HG02938 (cell line): ENCODE measurements at regions not wholly inside any gene's neighbourhood (a gene's known extent, or its start where the extent isn't known, plus 50 kb on each side); places are given as distances from the start of the nearest gene placed in this dataset.

Source experiments
- ATAC-seq: cut with Tn5 transposase; IDR thresholded peaks from one replicate; pipeline ENCODE4 v1.9.1; 2021; ENCODE audit warnings: mild to moderate bottlenecking, moderate library complexity; ENCODE audit not compliant: unreplicated experiment

- ATAC-seq, result no peak
Measured at GRCh38 chr2:217326238-217327022, 466.6 kb upstream of the TNP1 start.

- no peak for ATAC-seq
Measured at GRCh38 chr2:217325816-217326215, 466.0 kb upstream of the TNP1 start.

- no peak for ATAC-seq
Measured at GRCh38 chr2:217325251-217325650, 465.4 kb upstream of the TNP1 start.

GRCh38 chr2:217316743-217317142 is 456.9 kb upstream of the TNP1 start:
- peak; percentile 87 for ATAC-seq

- no peak for ATAC-seq
Measured at GRCh38 chr2:217314021-217314460, 454.2 kb upstream of the TNP1 start.

- ATAC-seq, result no peak
Measured at GRCh38 chr2:217313386-217313785, 453.5 kb upstream of the TNP1 start.

GRCh38 chr2:217309056-217309455 is 449.2 kb upstream of the TNP1 start:
- no peak for ATAC-seq

- ATAC-seq, result no peak
Measured at GRCh38 chr2:217307023-217307422, 447.2 kb upstream of the TNP1 start.

GRCh38 chr2:217305882-217306281 is 446.0 kb upstream of the TNP1 start:
- no peak for ATAC-seq

GRCh38 chr2:217304582-217304981 is 444.7 kb upstream of the TNP1 start:
- no peak for ATAC-seq

- no peak for ATAC-seq
Measured at GRCh38 chr2:217302856-217303255, 443.0 kb upstream of the TNP1 start.

- ATAC-seq, result no peak
Measured at GRCh38 chr2:217301142-217301925, 441.5 kb upstream of the TNP1 start.

GRCh38 chr2:217299590-217299989 is 439.7 kb upstream of the TNP1 start:
- ATAC-seq, result no peak

GRCh38 chr2:217297096-217297495 is 437.2 kb upstream of the TNP1 start:
- no peak for ATAC-seq

- ATAC-seq, result no peak
Measured at GRCh38 chr2:217294818-217295217, 435.0 kb upstream of the TNP1 start.

- no peak for ATAC-seq
Measured at GRCh38 chr2:217294211-217294610, 434.3 kb upstream of the TNP1 start.

GRCh38 chr2:217293607-217294006 is 433.7 kb upstream of the TNP1 start:
- ATAC-seq, result no peak

- no peak for ATAC-seq
Measured at GRCh38 chr2:217293046-217293445, 433.2 kb upstream of the TNP1 start.

GRCh38 chr2:217291259-217291658 is 431.4 kb upstream of the TNP1 start:
- no peak for ATAC-seq

- no peak for ATAC-seq
Measured at GRCh38 chr2:217290467-217290866, 430.6 kb upstream of the TNP1 start.

- ATAC-seq, result no peak
Measured at GRCh38 chr2:217289907-217290280, 430.0 kb upstream of the TNP1 start.

GRCh38 chr2:217289177-217289906 is 429.5 kb upstream of the TNP1 start:
- no peak for ATAC-seq
